Midbrain (tissue), 1 donor: ENCODE measurements at regions not wholly inside any gene's neighbourhood (a gene's known extent, or its start where the extent isn't known, plus 50 kb on each side); places are given as distances from the start of the nearest gene placed in this dataset.
"Not testable (repeated sequence)": the region's sequence is repeated elsewhere in the genome, so short reads cannot be mapped to it uniquely, and the experiment has no call there.

Source experiments
- DNase-seq: peaks from one replicate; lab custom pipeline; 2025; lab: John Stamatoyannopoulos, UW

DNA sequence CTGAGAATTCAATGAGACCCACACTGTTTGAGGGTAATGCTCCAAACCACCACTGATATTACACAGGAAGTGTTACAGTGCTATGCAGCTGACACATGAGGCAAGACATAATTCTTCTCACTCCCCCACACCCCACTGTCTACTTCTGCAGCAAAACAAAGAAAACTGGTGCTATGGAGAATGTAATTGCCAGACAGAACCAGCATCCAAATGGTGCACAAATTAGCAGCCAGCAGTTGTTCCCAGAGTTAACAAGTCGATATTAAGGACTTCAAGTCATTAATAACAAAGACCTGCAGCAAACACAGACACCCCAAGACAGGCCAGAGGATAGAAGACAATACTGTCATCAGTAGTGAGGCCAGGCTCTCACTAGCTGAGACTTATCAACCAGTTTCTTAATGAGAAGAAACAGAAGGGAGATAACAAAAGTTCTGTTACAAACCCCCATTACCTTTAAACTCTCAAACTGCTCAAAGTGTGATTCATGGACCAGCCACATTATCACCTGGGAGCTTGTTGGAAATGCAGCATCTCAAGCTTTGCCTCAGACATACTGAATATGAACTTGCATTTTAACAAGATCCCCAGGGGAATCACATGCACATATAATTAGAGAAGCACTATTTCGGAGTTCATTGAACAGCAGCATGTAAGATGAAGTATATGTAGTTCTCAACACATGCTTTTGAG lies 58.7 kb upstream of the FNDC3B start:
- DNase-seq = no peak

DNA sequence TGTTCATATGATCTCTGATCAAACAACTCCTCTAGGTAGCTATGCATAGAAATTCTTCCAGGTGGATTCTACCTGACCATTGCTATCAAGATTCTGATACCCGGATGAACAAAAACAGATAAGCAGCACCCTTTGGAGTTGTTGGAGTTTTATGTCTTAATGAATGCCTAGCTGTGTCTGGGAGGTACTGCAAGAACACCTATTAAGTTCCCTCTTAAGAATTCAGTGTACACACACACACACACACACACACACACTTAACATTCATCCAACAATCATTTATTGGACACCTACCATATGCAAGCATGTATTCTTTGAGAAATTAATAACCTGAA lies 58.1 kb upstream of the FNDC3B start:
- no peak for DNase-seq

GRCh38 chr3:171982828-171983227 lies 56.5 kb upstream of the FNDC3B start:
- no peak for DNase-seq

- DNase-seq = not testable (repeated sequence)
These were observed 55.7 kb upstream of the FNDC3B start for GRCh38 chr3:171983685-171984084.

DNA sequence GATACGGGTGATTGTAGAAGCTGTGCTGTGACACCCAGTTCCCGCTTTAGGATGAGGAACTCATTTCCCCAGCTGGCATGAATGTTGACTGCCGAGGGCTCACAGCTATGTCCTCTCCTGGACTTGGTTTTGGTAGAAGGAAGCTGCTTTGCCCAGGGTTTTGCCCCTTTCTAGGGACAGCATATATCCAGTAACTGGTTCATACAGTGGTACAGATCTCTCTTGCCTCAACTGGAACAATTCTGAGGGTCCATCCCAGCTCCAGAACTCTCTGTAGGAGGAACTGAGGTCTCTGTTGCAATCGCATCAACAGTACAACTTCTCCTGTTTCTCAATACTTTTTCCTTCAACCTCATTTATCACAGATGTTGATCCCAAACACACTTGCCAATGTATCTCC lies 54.5 kb upstream of the FNDC3B start:
- DNase-seq = peak; percentile 3

DNA sequence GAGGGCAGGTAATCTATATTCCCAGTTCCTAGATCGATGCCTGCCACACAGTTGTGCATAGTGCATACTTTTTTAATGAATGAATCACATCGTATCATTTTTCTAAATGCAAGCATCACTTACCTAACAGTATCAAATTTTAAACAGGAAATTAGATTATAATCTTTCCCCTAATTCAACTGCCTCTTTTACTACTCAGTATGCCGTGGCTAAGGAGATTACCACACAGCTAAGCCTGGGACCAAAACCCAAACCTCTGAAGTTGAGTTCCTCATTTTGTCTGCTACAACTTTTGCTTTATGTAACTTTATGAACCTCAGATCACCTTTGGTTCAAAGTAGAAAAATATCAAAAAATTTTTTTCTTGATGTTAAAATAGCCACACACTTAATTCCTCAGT lies 53.2 kb upstream of the FNDC3B start:
- no peak for DNase-seq

DNA sequence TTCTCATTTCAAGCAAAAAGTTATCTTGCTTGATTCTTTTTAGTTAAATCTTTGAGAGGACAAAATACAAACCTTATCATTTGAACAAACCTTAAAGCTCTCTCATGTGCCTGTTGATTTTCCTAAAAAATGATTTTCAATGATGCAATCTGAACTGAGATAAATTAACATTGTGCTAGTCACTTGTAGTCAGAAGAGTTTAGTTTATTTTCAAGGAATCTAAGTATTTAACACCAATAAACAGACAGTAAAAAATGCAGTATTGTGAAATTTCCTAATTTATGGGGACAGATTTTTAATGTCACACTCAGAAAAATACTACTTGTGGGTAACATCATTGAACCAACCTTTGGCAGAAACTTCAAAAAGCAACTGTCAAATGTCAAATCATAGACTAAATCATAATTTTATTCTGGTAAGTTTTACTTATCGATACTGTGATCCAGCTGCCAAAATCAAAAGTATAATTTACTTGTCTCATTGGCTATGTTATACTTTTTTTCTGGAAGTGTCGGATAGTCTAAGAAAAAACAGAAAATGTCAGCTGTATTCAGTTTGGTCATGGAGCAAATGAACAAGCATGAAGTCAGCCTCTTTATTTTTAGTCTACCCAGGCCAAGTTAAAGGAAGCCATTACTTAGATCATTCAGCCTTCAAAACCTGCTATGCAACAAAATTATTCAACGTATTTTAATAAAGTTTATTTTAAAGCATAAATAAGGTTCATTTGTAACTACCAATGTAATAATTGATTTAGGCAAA lies 52.4 kb upstream of the FNDC3B start:
- no peak for DNase-seq
